Sigmoid colon (tissue), 6 donors: ENCODE measurements at regions not wholly inside any gene's neighbourhood (a gene's known extent, or its start where the extent isn't known, plus 50 kb on each side); places are given as distances from the start of the nearest gene placed in this dataset.

Source experiments
- DNase-seq: peaks from one replicate; pipeline ENCODE4 v3.0.0-alpha.2; 2019
- H3K27ac ChIP-seq, 4 donors: fragments of 200-600 bp; sonication (generic); one replicate each; pipeline ENCODE4 v1.5.1; 2016 to 2019; ENCODE audit warnings: mild to moderate bottlenecking in 1 of 4
- H3K27me3 ChIP-seq, 3 donors: fragments of 200-600 bp; sonication (generic); one replicate each; pipeline ENCODE4 v1.5.1; 2019; ENCODE audit warnings: mild to moderate bottlenecking in 1 of 3
- H3K36me3 ChIP-seq, 4 donors: fragments of 200-600 bp; sonication (generic); one replicate each; pipeline ENCODE4 v1.5.1; 2016 to 2019
- H3K4me1 ChIP-seq, 4 donors: fragments of 200-600 bp; sonication (generic); one replicate each; pipeline ENCODE4 v1.5.1; 2017 to 2019
- H3K4me3 ChIP-seq, 4 donors: fragments of 200-600 bp; sonication (generic); one replicate each; pipeline ENCODE4 v1.5.1; 2017 to 2019; ENCODE audit warnings: mild to moderate bottlenecking in 2 of 4, moderate library complexity in 1 of 4
- H3K9me3 ChIP-seq, 4 donors: fragments of 200-600 bp in 3 of 4; sonication (generic) in 3 of 4; one replicate each; pipeline versions ENCODE4 v1.5.1 to v1.6.1; 2013 to 2019
- EP300 ChIP-seq, 4 donors: sonication (generic); formaldehyde crosslinking; IDR thresholded peaks; one replicate each; pipeline ENCODE4 v1.6.1; 2017; ENCODE audit warnings: antibody characterized with exemption in 4 of 4
- POLR2A ChIP-seq, 2 donors: fragments of 450-650 bp; IDR thresholded peaks; one replicate each; pipeline ENCODE4 v1.6.1; 2016; ENCODE audit warnings: antibody characterized with exemption in 2 of 2, mild to moderate bottlenecking in 2 of 2, moderate library complexity in 2 of 2
- POLR2AphosphoS5 ChIP-seq, 4 donors: sonication (generic); formaldehyde crosslinking; IDR thresholded peaks; one replicate each; pipeline ENCODE4 v1.6.1; 2017; ENCODE audit warnings: antibody characterized with exemption in 4 of 4
- WGBS, 2 donors: extraction: QIAGEN DNeasy Blood & Tissue Kit; methylation state at CpG; one replicate each; pipeline ENCODE4 v1.1.7; 2013; 5-methylcytosine and 5-hydroxymethylcytosine counted together
- intact Hi-C: fragments of 100-400 bp; cut with DNase I; formaldehyde crosslinking; loops from one replicate; pipeline ENCODE4 v1.15.1; 2023
- TF ChIP-seq, protein P1 (sequence below), 4 experiments: fragments of 450-650 bp in 3 of 4; fragments of 200-600 bp in 1 of 4; IDR thresholded peaks; one replicate each; pipeline ENCODE4 v1.5.1; 2016 to 2019; ENCODE audit warnings: antibody characterized with exemption in 4 of 4, mild to moderate bottlenecking in 3 of 4, moderate library complexity in 2 of 4
- donor health status: healthy with polysubstance abuse.
- donor health status: healthy.

DNA sequence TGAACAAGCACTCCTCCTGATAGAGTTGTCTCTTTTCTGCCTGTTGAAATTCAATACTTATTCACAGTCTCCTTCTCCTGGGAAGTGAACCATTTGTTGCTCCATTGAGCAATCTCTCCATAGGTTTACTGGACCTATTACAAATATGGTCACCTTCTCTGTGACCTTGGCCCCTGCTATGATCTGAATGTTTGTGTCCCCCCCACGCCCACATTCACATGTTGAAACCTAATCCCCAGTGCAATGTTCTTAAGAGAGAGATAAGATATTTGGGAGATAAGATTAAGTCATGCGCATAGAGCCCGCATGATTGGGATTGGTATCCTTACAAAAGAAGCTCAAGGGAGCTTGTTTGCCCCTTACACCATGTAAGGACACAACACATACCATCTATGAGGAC, 54.1 kb upstream of the GABRE start:
- intact Hi-C loops, result no loop called here
- H3K27ac ChIP-seq, result no peak overlapping the region
- WGBS, 2 donors, result 85 to 88% methylated on average over 3 of the region's 3 CpGs

DNA sequence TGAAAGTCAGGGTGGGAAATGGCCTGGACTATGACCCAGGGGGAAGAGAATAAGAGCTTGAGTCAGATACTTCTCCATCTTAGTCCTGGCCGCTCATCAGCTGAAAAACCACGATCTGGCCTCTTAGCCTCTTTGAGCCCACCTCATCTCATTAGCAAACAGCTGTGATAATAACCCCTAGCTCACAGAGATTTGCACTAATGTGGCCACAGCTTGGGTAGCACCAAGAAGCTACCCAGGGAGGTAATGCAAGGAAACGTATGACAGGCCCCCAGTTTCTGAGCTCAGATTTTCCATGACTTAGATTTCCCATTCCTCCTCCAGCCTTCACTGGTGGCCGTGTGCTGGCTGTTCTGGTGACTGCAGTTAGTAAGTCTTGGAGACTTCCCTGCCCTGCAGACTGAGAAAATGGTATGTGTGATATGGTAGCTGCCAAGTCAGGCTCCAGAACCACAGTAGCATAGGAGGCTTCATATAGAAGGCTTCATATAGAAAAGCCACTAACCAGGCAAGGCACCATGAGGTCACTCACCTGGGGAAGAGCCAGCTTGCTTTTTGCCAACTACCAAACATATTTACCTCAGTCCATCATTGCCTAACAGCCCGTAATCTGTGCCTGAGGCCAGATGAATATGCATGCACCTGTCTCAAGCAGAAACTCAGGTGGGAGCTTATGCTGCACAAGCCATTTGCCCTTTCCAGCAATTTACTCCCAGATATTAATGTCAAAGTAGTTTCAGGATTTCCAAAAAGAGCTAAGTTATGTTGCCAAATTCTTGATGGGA, 51.4 kb upstream of the GABRE start:
- DNase-seq, result no peak
- TF ChIP-seq POLR2A (IDR thresholded peaks at IDR 0.05), result no peak
- TF ChIP-seq, protein P1, sequence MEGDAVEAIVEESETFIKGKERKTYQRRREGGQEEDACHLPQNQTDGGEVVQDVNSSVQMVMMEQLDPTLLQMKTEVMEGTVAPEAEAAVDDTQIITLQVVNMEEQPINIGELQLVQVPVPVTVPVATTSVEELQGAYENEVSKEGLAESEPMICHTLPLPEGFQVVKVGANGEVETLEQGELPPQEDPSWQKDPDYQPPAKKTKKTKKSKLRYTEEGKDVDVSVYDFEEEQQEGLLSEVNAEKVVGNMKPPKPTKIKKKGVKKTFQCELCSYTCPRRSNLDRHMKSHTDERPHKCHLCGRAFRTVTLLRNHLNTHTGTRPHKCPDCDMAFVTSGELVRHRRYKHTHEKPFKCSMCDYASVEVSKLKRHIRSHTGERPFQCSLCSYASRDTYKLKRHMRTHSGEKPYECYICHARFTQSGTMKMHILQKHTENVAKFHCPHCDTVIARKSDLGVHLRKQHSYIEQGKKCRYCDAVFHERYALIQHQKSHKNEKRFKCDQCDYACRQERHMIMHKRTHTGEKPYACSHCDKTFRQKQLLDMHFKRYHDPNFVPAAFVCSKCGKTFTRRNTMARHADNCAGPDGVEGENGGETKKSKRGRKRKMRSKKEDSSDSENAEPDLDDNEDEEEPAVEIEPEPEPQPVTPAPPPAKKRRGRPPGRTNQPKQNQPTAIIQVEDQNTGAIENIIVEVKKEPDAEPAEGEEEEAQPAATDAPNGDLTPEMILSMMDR (IDR thresholded peaks at IDR 0.05), result no peak
- TF ChIP-seq POLR2AphosphoS5 (IDR thresholded peaks at IDR 0.05), result no peak
- no peak for TF ChIP-seq EP300 (IDR thresholded peaks at IDR 0.05)
- H3K36me3 ChIP-seq, result no peaks in the 10 kb centered on the region
- WGBS, 2 donors, result 69 to 77% methylated on average over 5 of the region's 5 CpGs
- H3K9me3 ChIP-seq, result no peaks in the 10 kb centered on the region
- no peaks in the 10 kb centered on the region for H3K27me3 ChIP-seq
- H3K4me3 ChIP-seq, result no peak overlapping the region
- no peak overlapping the region for H3K27ac ChIP-seq
- H3K4me1 ChIP-seq, result no peaks in the 10 kb centered on the region
- intact Hi-C loops, result no loop called here

More for the DNA sequence above, 54.1 kb upstream of the GABRE start:
- Histone ChIP-seq H3K36me3 (no peaks in the 10 kb centered on the region), H3K4me1 (no peaks in the 10 kb centered on the region), H3K9me3 (no peaks in the 10 kb centered on the region), H3K27me3 (no peaks in the 10 kb centered on the region), H3K4me3 (no peak overlapping the region)
- DNase-seq, result no peak
- TF ChIP-seq EP300 (IDR thresholded peaks at IDR 0.05), result no peak
- no peak for TF ChIP-seq POLR2A (IDR thresholded peaks at IDR 0.05)

DNA sequence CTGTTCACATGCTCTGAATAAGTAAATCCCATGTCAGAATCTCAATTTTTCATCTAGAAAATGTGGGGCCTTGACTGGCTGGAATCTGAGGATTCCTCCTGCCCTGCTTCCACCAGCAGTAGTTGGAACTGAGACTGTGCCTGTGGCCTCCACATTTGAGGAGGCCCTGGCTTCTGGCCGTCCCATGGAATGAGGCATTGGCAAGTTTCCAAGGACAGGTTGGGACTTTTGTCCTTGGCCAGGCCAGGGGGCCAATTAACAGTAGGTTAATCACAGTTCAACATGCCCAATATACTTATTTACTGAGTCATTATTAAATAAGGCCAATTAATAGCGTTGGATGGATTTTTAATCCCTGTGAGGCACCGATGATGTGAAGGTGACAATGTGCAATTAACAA, 50.2 kb upstream of the GABRE start:
- Histone ChIP-seq H3K9me3 (no peaks in the 10 kb centered on the region), H3K27me3 (no peaks in the 10 kb centered on the region), H3K36me3 (no peaks in the 10 kb centered on the region), H3K4me3 (no peak overlapping the region), H3K27ac (no peak overlapping the region), H3K4me1 (no peaks in the 10 kb centered on the region)
- TF ChIP-seq POLR2A (IDR thresholded peaks at IDR 0.05) (no peak), EP300 (IDR thresholded peaks at IDR 0.05) (no peak), POLR2AphosphoS5 (IDR thresholded peaks at IDR 0.05) (no peak)
- TF ChIP-seq, protein P1 (IDR thresholded peaks at IDR 0.05), result no peak
- intact Hi-C loops, result no loop called here
- DNase-seq, result no peak
- 86% methylated on average over 3 of the region's 3 CpGs for WGBS, 2 donors
